GM12878 (cell line): ENCODE measurements at regions not wholly inside any gene's neighbourhood (a gene's known extent, or its start where the extent isn't known, plus 50 kb on each side); places are given as distances from the start of the nearest gene placed in this dataset.

ENCODE experiments used
- ATAC-seq: fragments of 200-7000 bp; cut with Tn5 transposase; 3 replicates; pipeline ENCODE4 v1.9.1; 2020; ENCODE audit warnings: mild to moderate bottlenecking, moderate library complexity
- BruUV-seq: library from RNA; stranded (reverse); fragments of 400-500 nt; replicated peaks from 2 replicates; lab custom pipeline; 2021; lab: Mats Ljungman, UMichigan
- CTCF ChIA-PET: fragments of 300-600 bp; sonication (Branson Sonifier 250); formaldehyde crosslinking; extraction: SDS; loops from one replicate; lab custom pipeline; 2021; ENCODE audit warnings: inconsistent platforms; lab: Yijun Ruan, JAX
- POLR2A ChIA-PET: fragments of 350-600 bp; formaldehyde crosslinking; extraction: SDS; loops from one replicate; lab custom pipeline; 2021; ENCODE audit warnings: inconsistent platforms; lab: Charles Lee
- RAD21 ChIA-PET: fragments of 300-600 bp; sonication (Branson Sonifier 250); formaldehyde crosslinking; loops from one replicate; lab custom pipeline; 2023; ENCODE audit warnings: antibody characterized with exemption; ENCODE audit not compliant: unreplicated experiment; lab: Charles Lee
- SMC1A ChIA-PET: fragments of 300-600 bp; sonication (Branson Sonifier 250); formaldehyde crosslinking; loops from one replicate; lab custom pipeline; 2023; ENCODE audit not compliant: unreplicated experiment, uncharacterized antibody; lab: Charles Lee
- DNase-seq: peaks from one replicate; pipeline ENCODE4 v3.0.0-alpha.2; 2011; ENCODE audit warnings: low read depth, low spot score
- FAIRE-seq: peaks from 3 replicates; lab custom pipeline; 2011; peaks lifted over from hg19 to GRCh38; lab: Jason Lieb, UNC
- H2AFZ ChIP-seq: 2 replicates; pipeline ENCODE4 v1.6.0; 2011; ENCODE audit warnings: low read depth, low read length, control low read depth; ENCODE audit not compliant: control insufficient read depth
- H3K27ac ChIP-seq: 2 replicates; pipeline ENCODE4 v1.5.1; 2011; ENCODE audit warnings: control low read depth; ENCODE audit not compliant: control insufficient read depth, insufficient read depth
- H3K27me3 ChIP-seq, 2 experiments: replicated peaks in 1 of 2; 2 replicates each; pipeline versions ENCODE4 v1.6.0 to v1.6.1; 2011; ENCODE audit warnings: low read length in 1 of 2; ENCODE audit not compliant: control insufficient read depth in 2 of 2, insufficient read depth in 2 of 2
- H3K36me3 ChIP-seq, 2 experiments: 2 replicates each; pipeline ENCODE4 v1.5.1; 2011; ENCODE audit warnings: low read length in 1 of 2; ENCODE audit not compliant: control insufficient read depth in 2 of 2, insufficient read depth in 2 of 2
- H3K4me1 ChIP-seq: 2 replicates; pipeline ENCODE4 v1.6.1; 2011; ENCODE audit warnings: mild to moderate bottlenecking, low read length, moderate library complexity, mixed read lengths; ENCODE audit not compliant: control insufficient read depth, insufficient read depth
- H3K4me2 ChIP-seq: 2 replicates; pipeline ENCODE4 v1.6.0; 2011; ENCODE audit warnings: control low read depth; ENCODE audit not compliant: control insufficient read depth, insufficient read depth
- H3K4me3 ChIP-seq: fragments of 200-600 bp; sonication (generic); 2 replicates; pipeline ENCODE4 v1.5.1; 2016
- H3K79me2 ChIP-seq: 2 replicates; pipeline ENCODE4 v1.6.0; 2011; ENCODE audit warnings: low read length; ENCODE audit not compliant: control insufficient read depth, insufficient read depth
- H3K9ac ChIP-seq: 2 replicates; pipeline ENCODE4 v1.8.0; 2011; ENCODE audit warnings: low read length, control low read depth, mixed read lengths; ENCODE audit not compliant: control insufficient read depth, insufficient read depth
- H3K9me3 ChIP-seq: replicated peaks from 3 replicates; pipeline ENCODE4 v1.5.1; 2011; ENCODE audit warnings: mild to moderate bottlenecking, low read length; ENCODE audit not compliant: control insufficient read depth, insufficient read depth
- H4K20me1 ChIP-seq: 2 replicates; pipeline ENCODE4 v1.6.0; 2011; ENCODE audit not compliant: control insufficient read depth, insufficient read depth
- ASH2L ChIP-seq: fragments of 300-600, 200-600 bp; sonication (generic); IDR thresholded peaks from 2 replicates; pipeline ENCODE4 v1.6.1; 2017; ENCODE audit warnings: low read depth, mild to moderate bottlenecking, borderline replicate concordance
- BCL11A ChIP-seq: IDR thresholded peaks from 2 replicates; pipeline ENCODE4 v1.6.1; 2011; ENCODE audit warnings: low read depth, low read length
- CHD2 ChIP-seq: IDR thresholded peaks from 2 replicates; pipeline ENCODE4 v1.6.1; 2011; ENCODE audit warnings: low read depth, low read length, improper control_type of control experiment, borderline replicate concordance
- HDGF ChIP-seq: fragments of 450-650 bp; IDR thresholded peaks from 2 replicates; pipeline ENCODE4 v1.6.1; 2016; ENCODE audit warnings: antibody characterized with exemption
- MTA2 ChIP-seq: fragments of 450-650 bp; IDR thresholded peaks from 2 replicates; pipeline ENCODE4 v1.6.1; 2016; ENCODE audit warnings: low read depth, mild to moderate bottlenecking, moderate library complexity
- MYC ChIP-seq: IDR thresholded peaks from 2 replicates; pipeline ENCODE4 v1.6.1; 2011; ENCODE audit warnings: mild to moderate bottlenecking, low read length, moderate library complexity, inconsistent platforms; ENCODE audit not compliant: insufficient read depth, insufficient replicate concordance, insufficient read length, severe bottlenecking
- NR2F1 ChIP-seq: fragments of 450-650 bp; conservative IDR thresholded peaks from 2 replicates; pipeline ENCODE4 v1.6.1; 2017; ENCODE audit warnings: mild to moderate bottlenecking
- NRF1 ChIP-seq: conservative IDR thresholded peaks from 2 replicates; pipeline ENCODE4 v1.6.1; 2011; ENCODE audit warnings: mild to moderate bottlenecking, low read depth, low read length, improper control_type of control experiment
- PKNOX1 ChIP-seq: fragments of 450-650 bp; IDR thresholded peaks from 2 replicates; pipeline ENCODE4 v1.6.1; 2016; ENCODE audit warnings: mild to moderate bottlenecking
- PML ChIP-seq: IDR thresholded peaks from 2 replicates; pipeline ENCODE4 v1.6.1; 2012; ENCODE audit warnings: low read length, inconsistent platforms
- POU2F2 ChIP-seq: IDR thresholded peaks from 3 replicates; pipeline ENCODE4 v1.6.1; 2011; ENCODE audit warnings: low read depth, mild to moderate bottlenecking, low read length, borderline replicate concordance
- PRDM15 ChIP-seq: fragments of 450-650 bp; formaldehyde crosslinking; IDR thresholded peaks from 2 replicates; pipeline ENCODE4 v1.4.0; 2020; ENCODE audit warnings: mild to moderate bottlenecking, moderate library complexity
- RCOR1 ChIP-seq: conservative IDR thresholded peaks from 2 replicates; pipeline ENCODE4 v1.6.1; 2012; ENCODE audit warnings: low read depth, low read length, improper control_type of control experiment
- SMARCA5 ChIP-seq: fragments of 450-650 bp; IDR thresholded peaks from 2 replicates; pipeline ENCODE4 v1.6.1; 2017; ENCODE audit warnings: mild to moderate bottlenecking
- ZSCAN29 ChIP-seq: fragments of 450-650 bp; IDR thresholded peaks from 2 replicates; pipeline ENCODE4 v1.6.1; 2017; ENCODE audit warnings: mild to moderate bottlenecking, moderate library complexity
- WGBS: methylation state at CpG from one replicate; pipeline ENCODE4 v1.1.6; 2016; ENCODE audit warnings: low lambda C conversion rate; ENCODE audit not compliant: insufficient replicate concordance, insufficient coverage; ENCODE audit errors: missing lambda C conversion rate; 5-methylcytosine and 5-hydroxymethylcytosine counted together
- in situ Hi-C: fragments of 300-500 bp; cut with MboI; formaldehyde crosslinking; loops from 9 replicates; pipeline ENCODE4 v1.14.3; 2018; ENCODE audit warnings: mixed read lengths
- intact Hi-C: fragments of 100-400 bp; cut with micrococcal nuclease; formaldehyde crosslinking; loops from one replicate; pipeline ENCODE4 v1.14.2; 2022; ENCODE audit not compliant: unreplicated experiment
- TF ChIP-seq, protein P1 (sequence below): IDR thresholded peaks from 2 replicates; pipeline ENCODE4 v1.6.1; 2012; ENCODE audit warnings: mild to moderate bottlenecking, low read depth, low read length

DNA sequence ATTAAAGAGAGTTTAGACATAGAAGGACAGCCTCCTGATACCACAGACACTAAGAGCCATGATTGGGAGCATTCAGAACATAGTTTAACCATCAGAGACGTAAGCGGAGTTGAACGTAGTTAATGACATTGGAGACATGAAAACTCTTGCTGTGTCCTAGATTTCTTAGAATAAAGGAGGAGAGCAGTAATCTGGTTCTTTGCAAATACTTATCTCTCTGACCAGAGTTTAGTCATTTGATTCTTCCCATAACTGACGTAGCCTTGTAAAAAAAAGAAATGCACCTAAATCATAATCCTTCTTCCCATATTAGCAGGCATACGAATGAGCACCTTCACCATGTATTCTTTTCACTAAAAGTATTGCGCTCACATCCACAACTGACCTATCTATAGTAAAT, 433.3 kb upstream of the SMC2 start (continued):
- TF ChIP-seq, protein P1, sequence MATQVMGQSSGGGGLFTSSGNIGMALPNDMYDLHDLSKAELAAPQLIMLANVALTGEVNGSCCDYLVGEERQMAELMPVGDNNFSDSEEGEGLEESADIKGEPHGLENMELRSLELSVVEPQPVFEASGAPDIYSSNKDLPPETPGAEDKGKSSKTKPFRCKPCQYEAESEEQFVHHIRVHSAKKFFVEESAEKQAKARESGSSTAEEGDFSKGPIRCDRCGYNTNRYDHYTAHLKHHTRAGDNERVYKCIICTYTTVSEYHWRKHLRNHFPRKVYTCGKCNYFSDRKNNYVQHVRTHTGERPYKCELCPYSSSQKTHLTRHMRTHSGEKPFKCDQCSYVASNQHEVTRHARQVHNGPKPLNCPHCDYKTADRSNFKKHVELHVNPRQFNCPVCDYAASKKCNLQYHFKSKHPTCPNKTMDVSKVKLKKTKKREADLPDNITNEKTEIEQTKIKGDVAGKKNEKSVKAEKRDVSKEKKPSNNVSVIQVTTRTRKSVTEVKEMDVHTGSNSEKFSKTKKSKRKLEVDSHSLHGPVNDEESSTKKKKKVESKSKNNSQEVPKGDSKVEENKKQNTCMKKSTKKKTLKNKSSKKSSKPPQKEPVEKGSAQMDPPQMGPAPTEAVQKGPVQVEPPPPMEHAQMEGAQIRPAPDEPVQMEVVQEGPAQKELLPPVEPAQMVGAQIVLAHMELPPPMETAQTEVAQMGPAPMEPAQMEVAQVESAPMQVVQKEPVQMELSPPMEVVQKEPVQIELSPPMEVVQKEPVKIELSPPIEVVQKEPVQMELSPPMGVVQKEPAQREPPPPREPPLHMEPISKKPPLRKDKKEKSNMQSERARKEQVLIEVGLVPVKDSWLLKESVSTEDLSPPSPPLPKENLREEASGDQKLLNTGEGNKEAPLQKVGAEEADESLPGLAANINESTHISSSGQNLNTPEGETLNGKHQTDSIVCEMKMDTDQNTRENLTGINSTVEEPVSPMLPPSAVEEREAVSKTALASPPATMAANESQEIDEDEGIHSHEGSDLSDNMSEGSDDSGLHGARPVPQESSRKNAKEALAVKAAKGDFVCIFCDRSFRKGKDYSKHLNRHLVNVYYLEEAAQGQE, result no peak
- TF ChIP-seq MTA2 (no peak), PML (no peak)

DNA sequence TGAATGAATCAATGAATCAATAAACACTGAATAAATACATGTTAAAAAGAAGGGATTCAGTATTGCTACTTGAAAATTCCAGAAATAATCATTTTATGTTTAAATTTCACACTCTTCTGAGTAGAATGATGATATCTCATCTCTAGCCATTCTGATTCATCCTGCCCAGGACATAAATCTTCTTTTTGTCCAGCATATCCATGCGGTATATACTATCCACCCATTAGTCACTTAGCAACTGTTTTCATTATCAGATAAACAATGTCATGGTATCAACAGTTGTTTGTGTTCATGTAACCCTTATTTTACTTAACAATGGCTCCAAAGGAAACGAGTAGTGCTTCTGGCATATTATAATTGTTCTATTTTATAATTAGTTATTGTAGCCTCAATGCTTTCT, 432.4 kb upstream of the SMC2 start:
- 18% methylated on average over 2 of the region's 2 CpGs for WGBS
- no peaks in the 10 kb centered on the region; the same call in 2 of the 3 replicates for H3K9me3 ChIP-seq
- ChIA-PET CTCF (no interaction called here), SMC1A (no interaction called here), POLR2A (no interaction called here), RAD21 (no interaction called here)
- FAIRE-seq (no peak), ATAC-seq (no peak), DNase-seq (no peak)
- H3K4me1 ChIP-seq, result no peaks in the 10 kb centered on the region
- no peaks in the 10 kb centered on the region for H3K36me3 ChIP-seq
- BruUV-seq, result no TSS peak
- no peak overlapping the region for H3K4me2 ChIP-seq
- H3K27ac ChIP-seq, result no peak overlapping the region
- H3K27me3 ChIP-seq, result no peaks in the 10 kb centered on the region
- in situ Hi-C loops, result no loop called here
- H3K9ac ChIP-seq, result no peak overlapping the region
- H3K4me3 ChIP-seq, result no peak overlapping the region
- H3K79me2 ChIP-seq, result no peaks in the 10 kb centered on the region
- intact Hi-C loops, result no loop called here
- no peak overlapping the region for H2AFZ ChIP-seq
- no peaks in the 10 kb centered on the region for H4K20me1 ChIP-seq
- no peak for TF ChIP-seq BCL11A
- no peak for TF ChIP-seq PKNOX1
- no peak for TF ChIP-seq NRF1
- no peak for TF ChIP-seq CHD2
- no peak for TF ChIP-seq ZSCAN29
- TF ChIP-seq MYC, result no peak
- TF ChIP-seq HDGF, result no peak
- no peak for TF ChIP-seq NR2F1
- TF ChIP-seq POU2F2, result no peak
- no peak for TF ChIP-seq RCOR1
- no peak for TF ChIP-seq SMARCA5
- no peak for TF ChIP-seq PRDM15 (CRISPR knock-in tag)
- TF ChIP-seq ASH2L, result no peak
